ENCODE measurements at regions not wholly inside any gene's neighbourhood (a gene's known extent, or its start where the extent isn't known, plus 50 kb on each side); places are given as distances from the start of the nearest gene placed in this dataset.
A peak's percentile ranks its signal among the peaks of the same experiment; 100 is the strongest.

DNA sequence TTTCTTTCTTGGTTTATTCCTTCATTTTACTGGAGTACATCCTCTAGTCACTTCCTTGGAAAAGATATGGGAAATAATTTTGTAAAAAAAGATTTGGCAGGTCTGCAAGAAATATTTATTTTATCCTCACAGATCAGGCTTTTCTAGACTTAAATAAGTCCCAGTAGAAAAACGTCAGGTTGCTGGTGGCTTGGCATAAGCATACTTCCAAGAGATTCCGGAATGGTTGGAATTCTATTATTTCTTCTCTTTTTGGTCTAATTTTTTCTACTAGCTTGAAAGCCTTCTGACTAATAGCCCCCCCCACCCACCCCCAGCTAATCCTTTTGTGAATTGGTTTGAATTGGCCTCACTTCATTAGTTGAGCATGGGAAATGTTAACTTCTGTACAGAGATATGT lies 147.6 kb downstream of the ZIC5 start:
- DNase-seq (ENCODE audit: low read depth) = no peak

DNA sequence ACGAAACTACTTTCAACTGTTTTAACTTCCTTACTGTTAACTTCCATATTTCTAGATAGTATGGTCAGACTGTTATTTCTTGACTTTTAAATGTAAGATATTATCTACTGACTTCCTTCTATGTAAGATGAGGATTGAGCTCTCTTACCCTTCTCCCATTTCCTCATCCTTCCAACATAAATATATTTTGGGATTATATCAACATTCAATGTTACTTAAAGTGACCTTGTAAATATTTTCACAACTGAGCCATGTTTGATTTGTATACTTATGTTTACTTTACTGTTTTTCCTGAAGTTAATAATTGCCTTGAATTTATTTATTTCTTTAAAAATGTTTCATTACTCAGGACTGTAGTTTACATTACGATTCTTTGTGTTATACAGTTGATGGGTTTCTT lies 148.7 kb downstream of the ZIC5 start:
- no peak for DNase-seq (ENCODE audit: low read depth)

DNA sequence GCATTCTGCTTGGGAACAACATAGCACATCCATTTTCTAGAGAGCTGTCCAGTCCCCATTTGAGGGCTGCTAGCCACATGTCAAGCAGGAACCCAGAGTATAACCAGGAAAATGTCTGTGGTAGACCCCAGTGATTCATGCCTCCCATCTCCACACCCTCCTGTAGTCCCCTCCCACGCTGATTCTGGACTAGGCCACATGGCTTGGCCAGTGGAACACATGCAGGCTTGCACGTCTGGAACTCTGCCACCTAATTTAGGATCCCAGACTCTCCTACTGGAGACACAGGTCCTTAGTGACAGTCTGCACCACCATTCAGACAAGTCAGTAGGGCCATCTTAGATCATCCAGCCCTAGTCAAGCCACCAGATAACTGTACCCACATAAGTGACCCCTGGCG lies 149.8 kb downstream of the ZIC5 start:
- peak; percentile 28 for DNase-seq (ENCODE audit: low read depth)

DNA sequence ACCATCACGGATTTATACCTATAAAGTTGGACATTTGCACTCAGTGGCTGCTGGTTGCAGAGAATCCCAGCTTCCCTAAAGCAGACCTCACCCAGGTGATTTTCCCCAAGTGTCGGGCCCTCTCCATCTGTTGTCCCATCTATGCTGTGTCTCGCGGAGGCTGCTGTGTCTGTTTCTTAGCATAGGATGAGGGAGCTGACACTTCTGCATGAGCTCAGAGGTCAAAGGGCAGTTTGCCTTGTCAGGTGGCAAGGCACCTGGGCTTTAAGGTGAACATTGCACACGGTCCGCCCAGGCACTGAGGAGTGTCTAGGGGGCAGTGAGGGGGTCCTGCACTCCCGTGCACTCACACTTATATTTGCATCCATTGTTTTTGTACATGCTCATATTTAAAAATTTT lies 151.6 kb downstream of the ZIC5 start:
- DNase-seq (ENCODE audit: low read depth) = no peak

DNA sequence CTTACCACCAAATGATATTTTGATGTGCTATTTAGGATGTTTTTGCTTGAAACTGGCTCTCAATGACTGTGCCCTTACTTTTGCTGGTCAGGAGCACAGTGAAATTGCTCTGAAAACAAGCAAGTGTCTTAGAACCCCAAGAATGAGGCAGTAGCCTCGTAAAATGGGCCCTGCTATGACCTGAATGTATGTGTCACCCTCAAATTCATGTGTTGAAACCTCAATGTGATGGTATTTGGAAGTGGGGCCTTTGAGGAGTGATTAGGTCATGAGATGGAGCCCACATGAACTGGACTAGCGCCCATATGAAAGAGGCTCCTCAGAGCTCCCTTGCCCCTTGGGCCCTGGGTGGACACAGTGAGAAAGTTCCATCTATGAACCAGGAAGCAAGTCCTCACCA lies 155.2 kb downstream of the ZIC5 start:
- peak; percentile 66 for DNase-seq (ENCODE audit: low read depth)

DNA sequence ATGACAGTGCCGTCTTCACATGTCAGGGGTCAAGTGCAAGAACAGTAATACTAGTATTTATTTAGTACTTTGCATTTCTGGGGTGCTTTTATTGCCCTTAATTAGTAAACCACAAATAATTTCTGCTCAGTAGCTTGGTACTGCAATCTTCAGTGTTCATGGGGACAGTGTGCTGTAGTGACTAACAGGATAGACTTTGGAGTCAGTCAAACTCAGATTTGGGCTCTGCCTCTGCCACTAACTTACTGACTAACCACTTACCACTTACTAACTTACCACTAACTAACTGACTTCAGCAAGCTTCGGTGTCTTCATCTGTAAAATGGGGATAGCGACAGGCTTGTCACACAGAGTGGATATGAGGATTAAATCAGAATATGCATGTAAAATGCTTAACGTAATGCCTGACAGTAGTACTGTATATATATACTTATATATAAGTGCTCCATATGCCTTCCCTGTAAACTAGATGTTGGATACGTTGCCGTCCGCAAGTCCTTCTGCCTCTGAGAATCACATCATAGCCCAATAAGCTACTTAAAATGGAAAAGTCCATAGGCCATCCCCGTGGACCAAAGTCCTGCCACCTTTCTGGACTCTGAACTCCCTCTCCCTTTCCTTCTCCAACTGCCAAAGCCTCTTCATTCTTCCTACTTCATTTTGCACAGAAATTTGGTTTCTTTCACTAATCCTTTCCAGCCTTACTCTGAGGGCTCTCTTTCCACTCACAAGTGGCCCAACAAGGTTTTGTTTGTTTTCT lies 158.1 kb downstream of the ZIC5 start:
- peak; percentile 45 for DNase-seq (ENCODE audit: low read depth)

DNA sequence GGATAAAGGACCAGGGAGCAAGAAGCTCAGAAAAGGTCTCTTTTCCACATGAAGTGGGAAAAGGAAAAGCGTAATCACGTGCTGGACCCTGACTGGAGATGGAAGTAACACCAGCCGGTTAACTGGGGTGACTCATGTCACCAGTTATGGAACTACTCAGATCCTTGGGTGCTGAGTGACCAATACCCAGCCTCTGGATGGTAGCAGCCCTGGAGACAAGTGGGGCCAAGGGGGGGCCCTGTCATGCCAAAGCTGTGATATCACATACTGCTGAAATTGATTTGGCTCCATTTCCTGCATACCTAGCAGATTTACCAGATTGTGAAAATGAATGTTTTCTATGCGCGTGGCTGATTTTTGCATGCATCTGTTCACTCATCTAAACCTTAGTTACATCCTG lies 158.9 kb downstream of the ZIC5 start:
- peak; percentile 93 for DNase-seq (ENCODE audit: low read depth)

DNA sequence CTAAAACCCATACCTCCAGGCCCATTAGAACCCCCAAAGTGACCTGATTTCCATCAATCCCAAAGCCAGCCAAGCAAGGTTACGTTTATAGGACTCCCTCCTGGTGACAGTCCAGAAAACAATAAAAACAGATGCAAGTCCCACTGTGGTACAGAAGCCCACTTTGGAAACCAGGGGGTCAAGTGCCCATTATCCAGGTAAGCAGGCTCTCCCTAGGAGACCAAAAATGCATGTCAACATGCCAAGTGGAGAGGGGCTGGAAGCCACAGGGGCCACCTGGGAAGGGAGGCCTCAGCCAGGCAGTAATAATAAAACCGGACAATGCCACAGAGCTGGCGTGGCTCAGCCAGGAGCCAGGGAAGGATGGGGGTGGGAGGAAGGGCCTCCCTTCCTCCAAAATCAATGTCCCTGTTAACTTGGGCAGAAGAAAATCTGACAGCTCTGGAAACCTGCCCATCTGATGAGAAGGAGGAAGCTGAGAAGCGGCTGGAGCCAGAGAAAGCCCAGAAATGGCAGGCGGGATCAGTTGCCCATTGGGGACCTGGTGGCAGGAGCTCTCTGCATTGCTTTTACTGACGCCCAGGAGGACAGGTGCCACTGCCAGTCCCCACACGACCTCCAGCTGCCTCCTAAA lies 160.4 kb downstream of the ZIC5 start:
- DNase-seq (ENCODE audit: low read depth) = no peak

DNA sequence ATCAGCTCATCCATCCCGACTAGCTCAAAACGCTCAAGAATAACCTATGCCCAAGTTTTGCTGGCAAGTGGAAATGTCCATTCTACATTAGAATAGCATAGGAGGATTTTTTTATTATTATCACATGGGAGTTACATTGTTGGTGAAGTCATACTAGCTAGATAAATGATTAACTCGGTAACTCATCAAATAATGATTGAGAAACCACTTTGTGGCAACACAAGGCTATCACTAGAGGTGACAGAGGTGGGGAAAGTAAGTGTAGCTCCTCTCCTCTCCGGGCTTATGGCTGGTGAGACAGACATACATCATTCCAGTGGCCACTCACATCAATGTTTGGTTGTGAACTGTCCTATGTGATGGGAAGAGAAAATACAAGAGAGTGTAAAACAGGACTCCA lies 161.6 kb downstream of the ZIC5 start:
- DNase-seq (ENCODE audit: low read depth) = no peak

DNA sequence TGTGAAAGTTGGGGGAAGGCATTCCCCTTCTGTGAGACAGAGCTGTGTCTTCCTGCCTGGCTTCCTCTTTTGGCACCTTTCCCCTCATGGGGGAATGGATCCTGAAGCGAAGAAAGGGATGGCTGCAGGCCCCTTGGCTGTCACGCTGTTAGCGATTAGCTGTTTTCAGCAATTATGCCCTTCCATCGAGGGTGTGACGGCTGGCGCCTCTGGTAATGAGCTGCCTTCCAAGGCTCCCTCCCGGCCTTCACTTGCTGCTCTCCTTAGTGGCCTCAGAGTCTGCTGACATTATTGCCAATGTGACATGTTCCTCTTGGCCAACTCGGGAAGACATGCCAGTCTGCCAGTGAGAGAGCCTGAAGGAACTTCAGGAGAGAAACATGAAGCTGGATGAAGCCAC lies 162.1 kb downstream of the ZIC5 start:
- DNase-seq (ENCODE audit: low read depth) = no peak

DNA sequence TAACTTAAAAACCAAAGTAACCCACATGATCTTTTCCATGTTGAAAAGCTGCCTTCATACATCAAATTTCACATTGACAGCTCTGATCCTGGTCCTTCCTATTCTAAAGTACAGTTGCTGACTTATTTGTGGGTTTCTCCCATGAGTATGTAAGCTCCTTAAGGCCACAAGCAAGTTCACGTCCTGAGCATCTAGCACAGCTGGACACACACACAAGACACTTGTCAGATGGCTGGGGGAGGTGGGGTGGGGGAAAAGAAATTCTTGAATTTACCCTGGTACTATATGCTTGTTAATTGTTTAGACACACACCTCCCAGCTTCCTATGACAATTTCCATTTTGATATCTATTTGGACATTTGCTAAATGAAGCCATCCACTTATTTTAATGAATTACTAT lies 162.8 kb downstream of the ZIC5 start:
- no peak for DNase-seq (ENCODE audit: low read depth)

DNA sequence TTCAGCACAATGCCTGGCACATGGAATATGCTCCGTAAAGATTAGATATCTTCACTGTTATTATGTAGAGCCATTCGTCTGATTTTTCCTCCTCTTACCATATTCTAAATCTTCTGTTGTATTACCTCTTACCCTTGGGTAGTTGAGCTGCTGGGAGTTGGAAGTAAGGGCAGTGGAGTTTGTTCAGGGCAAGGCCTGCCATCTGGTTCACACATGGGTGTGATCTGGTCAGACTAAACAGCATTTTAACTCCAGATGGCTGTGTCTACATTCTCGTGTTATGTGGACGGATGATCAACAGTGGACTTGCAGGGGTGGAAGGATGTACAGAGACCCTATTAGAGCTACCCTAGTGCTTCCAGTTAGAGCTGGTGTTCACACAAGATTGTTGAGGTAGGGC lies 164.9 kb downstream of the ZIC5 start:
- no peak for DNase-seq (ENCODE audit: low read depth)

DNA sequence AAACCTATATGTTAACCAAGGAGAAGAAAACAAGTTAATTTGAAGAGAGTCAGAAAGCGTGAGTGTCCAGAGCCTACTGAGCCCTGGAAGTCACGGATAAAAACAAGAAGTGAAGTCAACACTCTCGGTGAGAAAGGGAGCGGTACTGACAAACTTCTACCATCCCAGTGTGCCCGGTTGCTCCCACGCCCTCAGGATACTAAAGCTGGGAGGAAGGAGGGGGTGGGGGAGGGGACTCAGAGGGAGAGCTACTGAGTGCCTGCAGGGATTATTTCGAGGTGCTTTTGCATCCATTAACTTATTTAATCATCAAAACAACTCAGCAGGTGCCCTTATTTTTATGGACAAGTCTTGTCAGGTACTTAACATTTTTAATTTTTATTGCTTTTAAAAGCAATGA lies 166.2 kb downstream of the ZIC5 start:
- DNase-seq (ENCODE audit: low read depth) = no peak

DNA sequence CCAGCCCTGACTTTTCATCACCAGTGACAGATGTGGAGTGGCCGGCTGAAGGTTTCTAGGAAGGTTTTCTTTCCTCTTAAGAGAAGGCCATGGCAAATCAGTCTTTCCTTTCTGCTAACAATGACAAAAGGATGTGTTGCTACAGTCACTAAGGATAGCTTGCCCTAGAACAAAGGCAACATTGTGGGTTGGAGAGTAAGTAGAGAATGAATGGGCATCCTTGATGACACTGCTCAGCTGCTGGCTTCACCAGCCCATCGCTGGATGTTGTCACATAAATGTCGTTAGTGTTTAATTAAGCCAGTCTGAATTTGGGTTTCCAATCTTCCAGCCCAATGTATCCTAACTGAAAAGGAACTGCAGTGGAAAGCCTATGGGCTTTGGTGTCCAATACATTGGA lies 168.4 kb downstream of the ZIC5 start:
- DNase-seq (ENCODE audit: low read depth) = no peak

DNA sequence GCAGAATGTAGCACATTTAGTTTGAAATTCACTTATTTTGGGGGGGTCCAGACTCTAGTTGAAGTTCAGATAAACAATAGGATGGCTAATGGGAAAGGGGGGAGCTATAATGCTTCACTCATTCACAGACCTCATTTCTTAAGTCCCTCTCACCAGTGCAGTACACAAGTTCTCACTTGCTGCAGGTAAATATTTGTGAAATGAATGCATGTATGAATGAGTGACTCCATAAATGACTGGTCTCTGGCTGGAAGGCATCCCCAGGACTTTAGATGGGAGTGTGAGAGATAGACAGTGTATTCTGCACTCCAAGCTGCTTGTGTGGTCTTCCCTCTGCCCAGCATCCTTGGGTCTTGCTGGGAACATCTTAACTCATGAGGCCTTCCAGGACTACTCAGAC lies 169.2 kb downstream of the ZIC5 start:
- no peak for DNase-seq (ENCODE audit: low read depth)

DNA sequence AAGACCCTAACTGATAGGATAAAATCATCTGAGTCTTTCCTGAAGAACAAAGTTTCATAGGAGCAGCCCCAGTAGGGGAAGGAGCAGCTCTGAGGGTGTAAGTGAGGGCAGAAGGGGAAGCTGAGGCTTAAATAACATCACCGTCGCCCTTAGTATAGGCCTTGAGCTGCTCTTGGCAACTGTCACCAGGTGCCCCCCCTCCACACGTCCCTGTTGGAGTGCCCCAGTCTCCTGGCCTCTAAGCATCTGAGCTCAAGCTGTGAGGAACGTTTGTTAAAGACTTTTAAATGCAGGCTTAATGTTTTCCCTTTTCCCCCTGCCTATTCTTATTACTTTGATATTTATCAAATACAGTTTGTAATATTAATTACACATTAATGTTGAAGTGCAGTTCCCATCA lies 170.6 kb downstream of the ZIC5 start:
- DNase-seq (ENCODE audit: low read depth) = no peak

DNA sequence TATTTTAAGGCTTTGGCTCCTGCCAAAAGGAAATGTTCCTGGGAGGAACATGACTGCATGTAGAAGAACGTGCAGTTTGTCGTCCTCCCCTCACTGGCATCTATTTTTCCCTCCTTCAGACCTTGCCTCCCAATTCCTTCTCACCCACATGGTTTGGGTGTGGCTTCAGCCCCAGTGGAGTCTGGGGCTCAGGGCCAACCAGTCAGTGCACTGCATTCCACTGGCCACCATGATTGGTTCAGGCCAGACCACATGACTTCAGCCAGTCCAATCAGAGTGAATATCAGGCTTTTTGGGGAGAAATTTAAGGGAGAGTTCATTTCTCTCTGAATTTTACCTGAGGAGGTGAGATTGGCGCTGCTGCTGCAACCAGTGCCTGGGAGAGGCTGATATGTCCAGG lies 171.6 kb downstream of the ZIC5 start:
- DNase-seq (ENCODE audit: low read depth) = no peak

DNA sequence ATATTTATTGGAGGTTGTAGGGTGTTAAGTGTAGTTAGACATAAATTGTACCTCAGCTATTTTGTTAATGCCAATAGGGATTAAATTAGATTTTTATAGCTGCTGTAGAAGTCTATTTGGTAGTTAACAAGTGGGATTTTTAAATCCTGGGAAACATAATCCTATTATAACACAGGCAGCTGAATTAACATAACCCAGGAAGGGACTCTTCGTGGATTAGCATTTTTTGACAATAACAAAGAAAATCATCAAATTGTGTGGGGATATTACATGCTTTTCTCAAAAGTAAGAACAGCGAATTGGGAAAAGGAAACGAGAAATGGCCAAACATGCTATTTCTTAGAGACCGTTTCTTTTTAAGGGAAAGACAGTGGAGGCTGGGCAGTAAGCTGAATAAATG lies 172.8 kb downstream of the ZIC5 start:
- no peak for DNase-seq (ENCODE audit: low read depth)

DNA sequence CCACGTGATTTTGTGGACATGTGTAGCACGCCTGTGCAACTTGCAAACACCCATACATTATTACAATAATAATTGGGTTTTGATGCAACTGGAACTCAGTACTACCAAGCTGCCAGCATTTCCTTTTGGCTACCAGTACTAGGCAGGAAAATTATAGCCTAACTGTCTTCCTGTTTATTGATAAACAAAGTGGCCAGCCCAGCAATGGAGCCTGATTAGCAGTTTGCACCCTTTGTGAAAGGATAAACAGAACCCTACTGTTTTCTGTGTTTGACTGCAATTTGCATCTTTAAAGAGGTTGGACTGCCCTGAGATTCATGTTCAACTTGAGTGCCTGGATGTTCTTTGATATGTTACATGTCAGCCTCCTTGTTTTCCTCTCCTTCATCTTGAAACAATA lies 173.9 kb downstream of the ZIC5 start:
- DNase-seq (ENCODE audit: low read depth) = no peak

DNA sequence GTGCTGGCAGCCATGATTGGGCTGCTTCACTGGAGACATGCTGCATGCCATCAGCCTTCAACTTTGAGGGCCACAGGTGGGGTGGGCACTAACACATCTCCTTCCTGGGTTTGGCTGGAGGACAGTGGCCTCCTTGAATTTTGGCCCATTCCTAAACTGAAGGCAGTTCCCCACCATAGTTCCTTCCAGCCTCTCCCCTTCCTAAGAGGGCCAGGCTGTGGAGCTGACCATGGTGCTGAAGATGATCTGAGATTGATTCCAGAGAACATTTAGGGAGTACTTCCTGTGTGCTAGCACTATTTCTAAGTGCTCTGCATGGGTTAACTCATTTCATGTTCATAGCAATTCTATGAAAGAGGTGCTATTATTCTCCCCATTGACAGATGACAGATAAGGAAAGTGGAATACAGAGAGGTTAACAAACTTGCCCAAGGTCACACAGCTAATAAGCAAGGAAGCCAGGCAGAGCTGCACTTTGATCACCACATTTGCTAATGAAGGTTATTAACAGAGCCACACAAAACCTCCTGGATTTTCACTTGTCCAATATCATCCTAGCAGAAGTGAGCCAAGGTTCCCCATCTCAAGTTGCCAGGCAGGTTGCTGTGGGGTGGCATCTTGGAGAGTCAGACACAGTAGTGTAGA lies 175.3 kb downstream of the ZIC5 start:
- DNase-seq (ENCODE audit: low read depth) = peak; percentile 43

DNA sequence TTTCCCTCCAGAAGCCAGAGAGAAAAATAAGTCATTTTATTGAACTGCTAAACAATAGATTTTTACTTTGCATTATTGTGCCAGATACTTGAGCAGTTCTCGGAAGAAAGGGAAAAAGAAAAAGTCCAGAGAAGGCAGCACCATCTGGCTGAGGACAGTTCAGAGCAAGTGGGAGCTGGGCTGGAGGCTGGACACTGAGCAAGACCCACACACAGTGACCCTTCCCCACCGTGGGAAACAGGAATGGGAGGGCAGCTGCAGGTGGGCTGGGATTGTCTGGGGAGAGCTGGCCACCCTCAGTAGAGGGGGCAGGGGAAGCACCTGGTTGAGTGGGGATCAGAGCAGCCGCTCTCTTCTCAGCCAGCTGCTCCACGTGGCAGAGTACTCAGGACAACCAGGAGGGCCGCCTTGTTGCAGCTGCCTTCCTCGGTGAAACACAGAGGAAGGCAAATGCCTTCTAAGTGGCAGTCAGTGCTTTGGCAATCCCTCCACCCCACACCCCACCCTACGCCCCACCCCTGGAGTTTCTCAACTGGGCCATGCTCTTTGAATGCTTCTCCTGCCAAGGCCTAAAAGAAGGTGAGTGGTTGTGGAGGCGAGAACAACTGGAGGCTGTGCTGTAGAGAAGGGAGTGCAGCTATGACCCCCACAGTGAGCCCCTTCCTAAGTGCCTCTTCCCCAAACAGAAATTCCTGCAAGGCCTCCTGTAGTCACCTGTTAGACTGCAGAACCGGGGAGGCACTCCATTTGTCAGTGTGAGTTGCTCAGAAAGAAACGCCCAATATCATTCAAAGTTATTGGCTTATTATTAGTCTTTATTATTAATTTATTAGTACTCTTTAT lies 179.3 kb downstream of the ZIC5 start:
- no peak for DNase-seq (ENCODE audit: low read depth)

DNA sequence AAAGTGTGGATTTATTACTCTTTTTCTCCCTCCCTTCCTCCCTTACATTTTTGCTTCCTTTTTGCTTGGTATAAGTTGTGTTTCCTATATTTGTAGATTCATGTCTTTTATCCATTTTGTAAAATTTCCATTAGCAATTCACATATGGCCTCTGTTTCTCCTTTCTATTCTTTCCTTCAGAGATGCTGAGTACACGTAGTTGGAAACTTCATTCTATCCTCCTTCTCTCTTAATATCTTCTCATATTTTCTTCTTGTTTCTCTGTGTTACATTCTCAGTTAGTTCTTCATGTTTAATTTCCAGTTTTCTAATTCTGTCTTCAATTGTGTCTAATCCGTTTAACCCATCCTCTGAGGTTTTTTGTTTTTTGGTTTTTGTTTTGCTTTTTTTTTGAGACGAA lies 188.9 kb downstream of the ZIC5 start:
- no peak for DNase-seq (ENCODE audit: low read depth)

DNA sequence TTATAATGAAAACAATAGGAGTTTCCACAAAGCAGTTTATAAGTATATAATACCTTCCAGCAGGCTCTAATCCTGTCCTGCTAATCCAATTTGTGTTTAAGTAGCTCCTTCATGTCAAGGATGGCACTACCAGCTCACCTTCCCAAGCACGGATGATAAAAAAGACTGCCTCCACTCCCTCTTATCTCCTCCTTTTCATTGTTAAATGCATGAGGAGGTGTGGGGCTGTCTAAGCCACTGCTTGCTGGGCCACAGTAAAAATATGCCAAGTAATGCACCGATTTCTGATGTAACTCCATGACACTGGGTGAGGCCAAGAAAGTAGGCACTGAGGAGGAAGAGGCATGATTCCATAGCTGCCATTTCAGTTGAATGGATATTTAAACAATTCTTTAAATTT lies 193.1 kb downstream of the ZIC5 start:
- DNase-seq (ENCODE audit: low read depth) = no peak
